AG09319 (cell line): ENCODE measurements at regions not wholly inside any gene's neighbourhood (a gene's known extent, or its start where the extent isn't known, plus 50 kb on each side); places are given as distances from the start of the nearest gene placed in this dataset.

Experiments used
- DNase-seq: peaks from one replicate; pipeline ENCODE4 v3.0.0-alpha.2; 2010; ENCODE audit warnings: low read depth; ENCODE audit errors: extremely low read depth
- CTCF ChIP-seq: IDR thresholded peaks from 2 replicates; pipeline ENCODE4 v1.5.1; 2011; ENCODE audit warnings: low read depth, mild to moderate bottlenecking, inconsistent platforms, low read length, moderate library complexity

- TF ChIP-seq CTCF, result no peak
These were observed 107.4 kb upstream of the MED13L start for GRCh38 chr12:116384691-116385485.

GRCh38 chr12:116385486-116386217 lies 108.2 kb upstream of the MED13L start:
- no peak for DNase-seq
- TF ChIP-seq CTCF, result no peak

More at GRCh38 chr12:116384691-116385485, 107.4 kb upstream of the MED13L start:
- DNase-seq, result no peak

- no peak for TF ChIP-seq CTCF
- DNase-seq, result no peak
These were observed 111.8 kb upstream of the MED13L start for GRCh38 chr12:116389326-116389725.

- no peak; the same call in 1 of the 2 replicates for TF ChIP-seq CTCF
- DNase-seq, result no peak
These were observed 112.5 kb upstream of the MED13L start for GRCh38 chr12:116389990-116390389.

GRCh38 chr12:116390401-116391335 lies 113.2 kb upstream of the MED13L start:
- no peak for TF ChIP-seq CTCF
- no peak for DNase-seq

GRCh38 chr12:116391501-116391900 lies 114.0 kb upstream of the MED13L start:
- TF ChIP-seq CTCF, result no peak

More at GRCh38 chr12:116391501-116391900, 114.0 kb upstream of the MED13L start:
- no peak for DNase-seq
